Daoy (cell line): ENCODE measurements at regions not wholly inside any gene's neighbourhood (a gene's known extent, or its start where the extent isn't known, plus 50 kb on each side); places are given as distances from the start of the nearest gene placed in this dataset.

Source experiments
- DNase-seq: peaks from one replicate; pipeline ENCODE4 v3.0.0-alpha.2; 2015; ENCODE audit warnings: low read depth

DNA sequence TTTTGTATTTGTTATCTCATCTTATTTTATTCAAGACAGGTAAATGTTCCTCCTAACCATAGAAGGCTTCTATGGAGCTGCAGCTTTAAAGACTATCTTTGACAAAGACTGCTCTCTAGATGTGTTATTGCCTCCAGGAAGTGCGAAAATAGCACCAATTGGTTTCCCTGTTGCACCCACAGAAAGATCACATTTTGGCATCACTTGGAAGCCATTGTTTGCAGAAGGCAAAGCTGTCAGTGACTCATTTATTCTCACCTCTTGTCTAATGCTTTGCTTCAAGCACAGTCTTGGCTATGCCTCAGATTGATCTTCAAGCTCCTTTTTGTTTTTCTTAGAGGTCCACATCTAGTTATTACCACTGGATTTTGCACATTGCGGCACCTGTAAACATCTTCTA is 150.3 kb downstream of the PCDH7 start:
- DNase-seq = no peak

DNA sequence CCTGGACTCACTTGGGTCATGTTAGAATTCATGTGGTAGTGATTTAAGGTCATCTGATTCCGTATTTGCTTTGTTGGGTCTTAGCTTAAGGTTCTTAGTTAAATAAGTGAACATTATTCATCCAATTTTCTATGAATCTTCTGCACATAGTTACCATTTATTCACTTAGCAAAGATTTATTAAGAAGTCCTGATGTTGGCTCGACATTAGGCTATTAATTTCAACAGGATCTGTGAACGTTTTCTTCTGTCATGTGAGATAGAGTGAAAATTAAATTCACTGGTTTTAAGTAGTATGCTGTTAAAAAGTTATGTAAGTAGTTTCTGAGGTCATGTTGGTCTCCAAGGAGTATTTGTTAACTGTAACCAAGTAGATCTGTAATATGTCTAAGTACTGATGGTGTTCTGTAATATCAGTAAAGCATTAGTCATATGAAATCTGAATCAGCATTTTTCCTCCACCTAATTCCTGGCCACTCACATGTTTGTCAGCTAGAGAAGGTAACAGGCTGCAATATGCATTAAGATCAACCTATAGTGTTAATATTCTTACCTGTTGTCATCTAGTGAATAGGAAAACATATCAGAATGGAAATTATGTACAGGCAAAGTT is 155.6 kb downstream of the PCDH7 start:
- no peak for DNase-seq

DNA sequence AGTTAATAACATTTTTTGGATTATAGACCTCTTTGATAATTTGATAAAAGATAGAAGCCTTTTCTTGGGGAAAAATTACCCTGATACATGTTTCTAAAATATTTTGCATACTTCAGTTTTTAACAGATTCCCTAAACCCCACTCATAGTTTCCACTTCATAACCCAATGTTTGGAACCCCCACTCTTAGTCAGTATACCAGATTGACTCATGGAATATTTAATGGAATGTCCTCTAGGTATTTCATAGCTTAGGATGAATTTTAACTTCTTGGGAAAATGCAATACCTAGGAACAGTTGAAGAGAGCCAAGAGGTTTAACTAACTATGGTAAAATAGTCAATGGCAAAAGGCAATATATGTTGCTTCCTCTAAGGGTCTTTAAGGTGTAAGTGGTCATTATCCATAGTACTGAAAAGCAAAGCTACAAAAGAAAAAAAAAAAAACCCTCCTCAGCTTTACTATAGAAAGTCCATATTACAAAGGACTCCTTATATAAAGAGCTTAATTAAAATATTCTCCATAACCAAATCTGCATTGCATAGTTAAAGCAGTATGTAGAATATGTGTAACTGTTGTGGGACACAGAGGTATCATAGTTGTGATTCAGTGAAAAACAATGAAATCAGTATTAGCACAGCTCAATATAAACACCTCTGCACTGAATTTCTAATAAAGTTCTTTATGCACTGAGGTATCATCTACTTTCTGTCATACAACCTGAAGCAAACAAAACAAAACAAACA is 159.9 kb downstream of the PCDH7 start:
- DNase-seq = no peak

DNA sequence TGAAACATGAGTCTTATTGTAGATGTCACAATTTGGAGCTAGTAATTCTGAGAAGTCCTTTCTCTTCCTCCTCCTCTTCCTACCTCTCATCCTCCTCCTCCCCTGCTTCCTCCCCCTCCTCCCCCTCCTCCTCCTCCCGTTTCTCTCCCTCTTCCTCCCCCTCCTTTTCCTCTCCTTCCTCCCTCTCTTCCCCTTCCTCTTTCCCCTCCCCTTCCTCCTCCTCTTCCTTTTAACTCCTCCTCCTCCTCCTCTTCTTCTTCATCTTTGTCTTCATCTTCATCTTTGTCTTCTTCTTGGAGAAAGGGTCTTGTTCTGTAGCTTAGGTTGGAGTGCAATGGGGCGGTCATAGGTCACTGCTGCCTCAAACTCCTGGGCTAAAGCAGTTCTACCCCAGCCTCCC is 161.8 kb downstream of the PCDH7 start:
- no peak for DNase-seq

DNA sequence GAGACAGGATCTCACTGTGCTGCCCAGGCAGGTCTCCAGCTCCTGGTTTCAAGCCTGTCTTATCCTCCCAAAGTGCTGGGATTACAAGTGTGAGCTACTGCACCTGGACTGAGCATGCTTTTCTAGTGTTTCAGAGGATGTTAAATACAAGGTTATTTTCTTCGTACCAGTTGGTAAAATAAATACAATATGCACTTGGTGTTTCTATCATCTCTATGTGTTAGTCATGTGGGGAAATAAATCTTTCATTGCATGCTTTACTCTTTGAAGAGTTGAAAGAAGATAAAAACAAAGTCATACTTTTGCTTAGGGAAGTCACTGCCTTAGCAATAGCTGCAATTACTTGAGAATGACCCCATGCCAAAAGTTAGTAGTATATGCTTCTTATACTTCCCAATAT is 162.3 kb downstream of the PCDH7 start:
- no peak for DNase-seq

DNA sequence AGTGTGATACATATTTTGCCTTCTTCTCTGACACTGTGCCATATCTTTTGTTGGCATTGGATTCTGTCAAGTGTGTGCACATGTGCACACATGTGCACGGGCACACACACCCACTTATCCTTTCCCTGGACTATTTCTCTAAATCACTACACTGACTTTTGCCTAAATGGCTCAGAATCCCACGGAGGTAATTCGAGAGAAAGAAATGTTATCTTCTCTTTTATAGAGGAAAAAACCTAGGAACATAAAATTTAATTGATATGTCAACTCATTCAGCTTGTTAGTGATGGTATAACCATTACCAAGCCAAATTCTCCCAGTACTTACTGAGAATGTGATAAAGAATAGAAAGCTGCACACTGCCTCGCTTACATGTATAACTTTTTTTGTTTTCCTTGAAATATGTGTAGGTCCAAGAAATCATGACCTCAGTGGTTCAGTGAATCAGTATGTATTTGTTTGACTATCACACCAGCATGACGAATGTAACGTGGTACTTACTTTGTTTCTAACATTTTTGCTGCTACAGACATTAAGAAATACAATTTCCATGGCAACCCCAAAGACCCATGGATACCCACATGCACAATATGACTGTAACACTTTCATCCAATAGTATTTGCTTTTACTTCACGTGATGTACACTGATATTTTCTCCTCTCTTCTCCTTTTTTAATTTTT is 163.0 kb downstream of the PCDH7 start:
- no peak for DNase-seq

DNA sequence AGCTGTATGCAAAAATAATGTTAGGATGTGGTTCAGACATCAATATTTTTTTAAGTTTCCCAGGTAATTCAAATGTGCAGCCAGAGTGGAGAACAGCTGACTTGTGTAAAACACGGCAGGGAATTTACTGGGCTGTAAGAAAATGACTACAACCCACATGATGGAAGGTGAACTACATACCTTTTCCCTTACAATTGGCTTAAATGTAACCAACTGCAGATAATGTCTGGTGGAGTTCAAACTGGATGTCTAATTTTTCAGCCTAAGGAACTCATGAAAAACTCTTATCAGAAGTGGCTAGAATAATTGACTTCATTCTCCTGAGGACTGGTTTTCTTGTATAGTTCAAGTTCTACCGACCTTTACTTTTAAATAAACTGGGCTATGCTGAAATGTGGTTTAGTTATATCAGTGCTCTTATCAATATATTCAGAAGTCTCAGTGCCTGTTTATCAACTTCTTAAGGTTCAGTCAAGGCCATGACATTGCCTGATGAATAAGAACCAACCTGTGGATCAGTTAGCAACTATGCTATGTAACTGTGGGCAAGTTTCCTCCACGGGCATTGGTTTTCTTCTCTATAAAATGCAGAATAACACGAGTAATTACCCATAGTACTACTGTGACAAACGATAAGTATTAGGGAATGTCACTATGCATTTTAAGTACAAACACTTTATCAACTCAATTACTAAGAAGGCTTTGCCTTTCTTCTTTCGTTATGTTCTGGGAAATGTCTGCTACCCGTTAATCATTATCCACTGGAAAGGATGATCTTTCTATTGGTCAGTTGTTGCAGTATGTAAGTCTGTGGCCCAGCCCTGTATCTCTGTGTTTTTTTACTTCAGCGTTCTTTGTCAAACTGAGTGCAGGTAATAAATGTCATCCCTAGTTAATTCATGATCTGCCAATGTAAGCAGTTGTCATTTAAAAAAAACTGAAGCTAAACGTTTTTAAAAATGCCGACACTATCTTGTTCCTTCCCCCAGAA is 181.6 kb downstream of the PCDH7 start:
- no peak for DNase-seq

DNA sequence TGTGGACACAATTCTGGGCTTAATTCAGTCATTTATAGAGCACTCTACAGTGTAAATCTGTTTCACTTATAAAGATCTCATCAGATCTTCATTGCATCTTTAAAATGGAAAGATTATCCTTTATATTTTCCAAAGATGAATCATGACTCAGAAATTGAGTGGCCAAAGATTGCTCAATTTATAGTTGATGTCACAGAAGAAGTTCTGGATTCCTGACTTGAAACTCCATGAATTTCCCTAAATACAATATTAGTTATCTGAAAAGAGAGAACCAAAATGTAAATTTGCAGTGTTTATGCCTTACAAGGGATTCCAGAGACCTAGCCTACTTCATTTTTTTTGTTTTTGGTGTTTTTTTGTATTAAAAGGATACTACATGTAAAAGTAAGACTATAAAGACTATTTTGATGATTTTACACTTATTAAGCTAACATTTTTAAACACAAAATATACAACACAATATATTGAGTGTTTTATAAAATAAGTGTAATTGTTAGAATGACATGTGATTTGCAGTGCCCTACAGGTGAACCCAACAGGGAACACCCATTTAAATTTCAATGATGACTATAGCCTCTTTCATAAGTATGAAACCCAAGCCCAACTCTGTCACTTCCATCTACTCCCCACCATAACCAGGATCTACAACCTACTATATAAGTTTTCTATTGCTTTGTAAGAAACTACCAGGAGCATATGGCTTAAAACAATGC is 183.5 kb downstream of the PCDH7 start:
- DNase-seq = no peak

DNA sequence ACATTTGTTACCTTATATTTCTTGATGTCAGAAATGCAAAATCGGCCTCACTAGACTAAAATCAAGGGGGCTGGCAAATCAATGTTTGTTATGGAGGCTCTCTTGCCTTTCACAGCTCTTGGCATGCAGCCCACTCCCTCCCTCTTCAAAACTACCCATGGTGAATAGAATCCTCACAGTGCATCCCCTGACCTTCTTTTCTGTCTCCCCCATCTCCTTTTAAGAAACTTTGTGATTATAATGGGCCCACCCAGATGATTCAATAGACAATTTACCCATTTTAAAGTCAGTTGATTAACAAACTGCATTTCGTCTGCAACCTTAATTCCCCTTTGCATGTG is 184.0 kb downstream of the PCDH7 start:
- no peak for DNase-seq

DNA sequence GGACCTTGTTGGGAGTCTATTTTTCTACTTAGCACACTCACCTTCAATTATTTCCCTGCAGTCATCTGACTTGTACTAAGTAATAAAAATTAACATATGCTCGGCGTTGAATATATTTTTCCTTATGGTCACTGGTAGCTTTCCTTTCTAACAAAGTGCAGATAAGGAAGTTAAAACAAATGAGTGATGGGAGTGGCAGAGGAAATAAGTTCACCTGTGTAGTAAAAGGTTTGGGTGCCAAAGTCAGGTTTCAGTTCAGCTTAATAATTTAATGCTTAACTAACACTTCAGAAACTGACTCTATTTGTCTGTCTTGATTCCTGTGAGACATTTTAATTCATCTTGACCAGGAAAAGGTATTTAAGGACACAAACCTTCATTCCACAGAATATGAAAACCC is 184.4 kb downstream of the PCDH7 start:
- DNase-seq = no peak

DNA sequence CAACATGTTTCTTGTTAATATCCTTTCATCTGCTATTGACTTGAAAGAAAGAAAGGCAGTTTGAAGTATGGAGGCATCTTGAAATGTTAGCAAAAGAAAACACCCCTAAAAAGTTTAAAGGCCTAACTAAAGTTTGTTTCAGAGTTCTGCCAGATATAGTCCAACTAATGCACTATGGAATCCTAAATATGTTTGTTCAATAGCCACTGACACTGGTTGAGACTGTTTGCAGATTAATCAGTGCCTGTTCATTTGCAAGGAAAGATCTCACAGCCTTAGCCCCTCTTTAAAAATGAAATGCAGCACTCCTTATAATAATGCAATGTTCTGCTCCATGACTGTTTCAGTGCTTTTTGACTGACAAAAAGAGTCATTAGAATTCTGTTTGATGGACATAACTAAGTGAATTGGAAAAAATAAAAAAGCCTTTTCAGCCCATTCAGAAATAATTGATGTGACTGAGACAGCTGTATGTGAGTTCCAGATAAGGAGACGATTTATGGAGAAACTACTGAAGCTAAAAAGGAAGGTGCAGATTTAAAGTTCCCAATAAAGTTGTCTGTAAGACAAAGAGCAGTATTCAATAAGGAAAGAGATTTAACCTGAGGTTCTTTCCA is 192.0 kb downstream of the PCDH7 start:
- no peak for DNase-seq

DNA sequence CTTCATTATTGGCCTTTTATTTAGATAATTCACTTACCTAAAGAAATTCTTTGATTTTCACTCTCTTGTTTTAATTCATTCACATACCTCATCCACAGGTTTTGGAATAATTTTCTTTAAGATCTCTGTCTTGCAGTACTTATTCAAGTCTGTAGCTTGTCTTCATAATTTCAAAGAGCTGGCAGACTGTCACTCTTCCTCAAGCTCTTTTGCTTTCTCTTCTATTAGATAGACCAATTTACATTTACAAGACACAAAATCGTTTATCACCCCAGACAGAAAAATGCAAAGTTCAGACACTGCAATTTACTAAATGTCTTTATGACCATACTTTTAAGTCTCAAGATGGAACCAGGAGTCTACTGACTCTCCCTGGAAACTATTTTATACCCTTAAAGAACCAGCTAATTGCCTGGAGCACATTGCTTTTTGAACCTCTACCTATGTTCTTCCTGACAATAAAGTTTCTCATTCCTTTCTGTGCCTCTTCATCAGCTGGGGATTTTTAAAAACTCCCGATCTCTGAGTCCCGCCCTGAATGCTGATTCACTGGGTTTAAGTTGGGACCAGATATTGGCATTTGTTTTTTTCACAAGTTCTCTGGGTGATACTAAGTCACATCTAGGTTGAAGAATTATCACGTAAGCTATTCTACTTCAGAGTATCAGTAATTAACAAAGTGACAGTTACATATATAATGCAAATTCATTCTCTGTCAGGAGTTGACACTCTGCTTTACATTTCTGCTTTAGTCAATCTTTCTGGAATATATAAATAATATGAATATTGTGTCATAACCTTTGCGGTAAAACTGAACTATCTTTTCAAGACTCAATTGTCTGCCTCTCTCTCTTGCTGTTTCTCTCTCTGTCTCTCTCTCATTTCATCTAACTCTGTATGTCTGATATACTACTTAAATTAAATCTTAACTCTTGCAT is 196.4 kb downstream of the PCDH7 start:
- no peak for DNase-seq

DNA sequence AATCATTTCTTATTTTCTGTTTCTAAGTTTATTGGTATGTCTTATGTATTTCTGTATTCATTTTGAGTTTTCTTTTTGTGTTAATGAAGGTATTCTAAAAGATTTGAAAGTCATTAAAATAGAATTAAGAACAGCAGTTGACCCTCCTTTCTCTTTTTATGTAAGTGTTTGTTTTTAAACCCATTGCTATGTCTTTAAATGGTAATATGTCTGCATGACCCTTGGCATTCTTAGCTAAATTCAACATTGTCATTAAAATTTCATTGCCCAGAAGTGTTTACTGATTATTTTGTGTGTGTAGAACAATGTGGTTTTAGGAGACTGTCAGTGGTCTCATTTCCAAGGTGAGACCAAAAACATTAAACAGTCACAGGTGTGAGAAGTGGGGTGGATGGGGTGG is 197.8 kb downstream of the PCDH7 start:
- no peak for DNase-seq

DNA sequence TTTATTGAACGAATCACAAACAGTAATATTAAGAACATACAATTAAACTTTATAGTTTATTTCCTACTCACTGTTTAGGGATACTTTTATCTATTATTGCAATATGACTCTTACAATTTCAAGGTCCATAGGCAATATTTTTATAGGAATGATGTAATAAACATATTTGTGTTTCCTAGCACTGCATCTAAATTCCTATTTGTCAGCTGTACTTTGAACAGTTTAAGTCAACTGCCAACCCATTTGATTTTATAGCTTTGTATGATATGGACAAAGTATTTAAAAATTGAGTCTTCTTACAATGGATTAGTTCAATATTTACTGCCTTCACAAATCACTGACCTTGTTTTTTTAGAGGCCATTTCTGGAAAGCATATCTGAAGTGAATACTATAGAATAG is 199.3 kb downstream of the PCDH7 start:
- no peak for DNase-seq

DNA sequence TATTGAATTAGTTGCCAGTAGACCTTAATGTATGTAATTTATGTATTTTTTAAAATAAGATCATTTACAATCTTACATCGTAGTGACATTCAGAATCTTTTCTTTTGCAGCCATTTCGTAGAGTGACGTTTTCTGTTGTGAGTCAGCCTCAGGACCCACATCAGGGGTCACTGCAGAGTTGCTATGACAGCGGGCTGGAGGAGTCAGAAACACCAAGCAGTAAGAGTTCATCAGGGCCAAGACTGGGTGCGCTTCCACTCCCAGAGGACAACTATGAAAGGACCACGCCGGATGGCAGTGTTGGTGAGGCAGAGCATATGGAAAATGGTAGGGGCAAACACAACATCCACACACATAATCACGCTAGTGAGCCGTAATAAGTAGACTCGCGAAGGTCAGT is 199.9 kb downstream of the PCDH7 start:
- peak; percentile 0 for DNase-seq

DNA sequence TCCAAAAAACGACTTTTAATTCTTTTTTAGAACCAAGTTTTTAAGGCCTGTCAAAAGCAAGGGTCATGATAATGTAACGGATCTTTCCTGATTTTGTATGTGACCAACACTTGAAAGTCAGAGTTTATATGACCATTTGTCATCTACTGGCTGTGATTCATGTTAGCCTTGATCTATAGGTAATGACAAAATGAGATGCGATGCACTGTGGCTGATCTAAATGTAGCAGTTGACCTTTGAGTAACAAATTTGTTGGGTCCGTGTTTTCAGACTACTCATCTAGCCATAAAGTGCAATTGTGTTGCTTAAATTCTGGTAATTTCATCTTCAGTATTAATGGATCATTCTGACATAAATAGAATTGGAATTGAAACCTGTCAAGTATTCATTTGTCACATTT is 202.5 kb downstream of the PCDH7 start:
- no peak for DNase-seq

DNA sequence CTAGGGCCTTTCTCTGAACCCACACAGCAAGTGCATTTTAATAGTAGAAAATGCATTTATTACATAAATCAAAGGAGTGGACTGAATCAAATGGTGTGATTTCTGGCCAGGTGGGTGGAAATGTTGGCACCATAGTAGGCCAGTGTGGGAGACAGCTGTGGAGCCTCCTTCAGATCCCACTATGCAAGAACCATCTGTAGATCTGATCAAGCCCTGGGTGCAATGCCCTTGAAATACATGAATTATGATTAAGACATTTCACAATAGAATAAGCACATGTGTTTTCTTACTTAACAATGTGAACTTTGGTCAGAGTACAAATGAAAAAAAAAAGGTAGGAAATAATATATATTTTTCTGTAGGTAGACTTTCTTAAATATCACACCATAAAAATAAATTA is 204.3 kb downstream of the PCDH7 start:
- DNase-seq = no peak

DNA sequence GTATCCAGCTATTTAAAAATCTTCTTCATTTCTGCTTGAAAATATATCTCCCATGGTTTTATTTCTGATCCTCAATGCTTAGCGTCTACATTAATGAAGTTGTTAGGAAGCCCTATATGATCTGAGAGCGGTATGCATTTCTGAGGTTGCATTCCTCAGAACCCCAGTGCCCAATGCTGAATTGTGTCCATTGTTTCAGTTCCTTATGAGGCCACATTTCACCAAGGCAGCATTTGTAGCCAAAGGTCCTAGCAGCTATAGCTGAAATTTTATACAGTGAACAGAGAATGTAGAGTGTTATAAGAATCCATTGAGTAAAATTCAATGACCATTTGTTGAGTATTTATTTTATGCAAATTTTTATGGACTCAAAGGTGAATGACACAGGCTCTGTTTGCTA is 209.5 kb downstream of the PCDH7 start:
- no peak for DNase-seq

DNA sequence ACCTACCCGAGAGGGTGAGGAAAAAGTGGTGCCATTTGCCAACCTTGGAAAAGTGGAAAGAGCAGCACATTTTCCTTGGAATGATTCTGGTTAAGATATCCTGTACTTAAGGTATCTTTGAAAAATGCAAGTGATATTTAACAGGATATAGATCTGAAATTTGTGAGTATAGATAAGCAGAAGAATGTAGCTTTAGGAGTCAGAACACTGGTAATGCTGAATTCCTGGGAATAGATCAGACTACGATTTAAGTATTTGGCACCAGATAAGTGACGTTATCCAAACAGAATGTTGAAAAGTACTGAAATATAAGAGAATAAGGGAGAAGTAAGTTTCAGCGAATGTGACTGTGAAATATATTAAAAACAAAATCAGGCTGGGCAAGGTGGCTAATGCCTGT is 210.1 kb downstream of the PCDH7 start:
- DNase-seq = no peak

DNA sequence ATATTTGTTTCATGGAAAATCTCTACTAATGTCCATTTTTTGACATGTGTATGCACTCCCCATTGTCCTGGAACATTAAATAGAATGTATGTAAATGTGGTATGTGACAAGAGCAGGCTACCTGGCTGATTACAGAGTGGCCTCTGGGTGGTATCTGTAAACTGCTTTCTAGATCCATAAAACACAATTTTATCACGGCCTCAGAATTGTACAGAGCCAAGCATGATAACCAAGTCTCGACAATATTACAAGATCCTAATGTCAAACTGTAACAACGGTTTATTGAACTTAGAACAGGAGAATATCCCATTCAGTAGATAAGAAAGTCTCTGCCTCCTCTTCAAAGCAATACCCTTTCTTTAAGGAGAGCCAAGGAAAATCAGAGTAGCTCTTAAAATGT is 212.4 kb downstream of the PCDH7 start:
- no peak for DNase-seq
